B cell (primary cell): ENCODE measurements at regions not wholly inside any gene's neighbourhood (a gene's known extent, or its start where the extent isn't known, plus 50 kb on each side); places are given as distances from the start of the nearest gene placed in this dataset.

Experiments
- EZH2 ChIP-seq: IDR thresholded peaks from 2 replicates; pipeline ENCODE4 v1.6.1; 2012; ENCODE audit warnings: borderline replicate concordance, low read depth, mild to moderate bottlenecking, moderate library complexity, low read length; ENCODE audit not compliant: insufficient read depth, poor library complexity, severe bottlenecking
- TF ChIP-seq, protein P1 (sequence below): fragments of 200-600 bp; IDR thresholded peaks from one replicate; pipeline ENCODE4 v1.8.0; 2022; ENCODE audit warnings: antibody characterized with exemption, mild to moderate bottlenecking

DNA sequence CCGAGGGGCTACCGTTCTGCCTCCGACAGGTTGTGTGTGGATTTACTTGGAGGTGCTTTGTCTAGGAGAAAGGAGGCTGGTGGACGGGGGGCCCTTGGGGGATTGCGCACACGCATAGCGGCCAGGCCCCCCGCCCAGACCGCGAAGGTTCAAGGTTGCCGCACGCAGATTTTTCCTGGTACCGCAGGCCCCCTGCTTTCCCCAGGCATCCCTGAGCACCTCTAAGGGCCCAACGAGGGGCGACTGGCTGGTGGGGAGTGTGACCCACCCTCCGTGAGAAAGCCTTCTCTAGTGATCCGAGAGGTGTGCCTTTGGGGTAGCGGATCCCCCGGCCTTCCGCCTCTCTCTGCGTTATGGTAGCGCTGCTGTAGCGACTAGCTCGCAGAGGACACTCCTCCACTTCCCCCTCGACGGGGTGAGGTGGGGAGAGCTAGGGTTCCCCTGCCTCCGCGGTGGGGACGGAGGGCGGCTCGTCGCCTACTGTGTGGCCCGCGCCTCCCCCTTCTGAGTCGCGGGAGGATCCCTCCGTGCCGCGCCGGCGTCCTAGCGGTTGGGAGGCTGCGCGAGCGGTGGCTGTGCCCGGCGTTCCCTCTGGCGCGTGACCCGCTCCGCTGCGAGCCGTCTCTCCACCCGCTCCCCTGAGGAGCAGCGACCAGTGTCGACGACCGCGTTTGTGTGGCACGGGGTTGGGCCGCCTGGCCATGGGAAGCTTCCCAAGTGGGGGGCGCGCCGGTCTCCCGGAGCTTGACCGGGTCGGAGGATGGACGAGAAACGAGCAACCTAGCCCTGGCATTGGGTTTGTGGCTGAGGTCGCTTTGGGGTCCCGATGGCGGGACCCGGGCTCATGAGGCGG is 3900.0 kb upstream of the OR11H1 start:
- TF ChIP-seq, protein P1, sequence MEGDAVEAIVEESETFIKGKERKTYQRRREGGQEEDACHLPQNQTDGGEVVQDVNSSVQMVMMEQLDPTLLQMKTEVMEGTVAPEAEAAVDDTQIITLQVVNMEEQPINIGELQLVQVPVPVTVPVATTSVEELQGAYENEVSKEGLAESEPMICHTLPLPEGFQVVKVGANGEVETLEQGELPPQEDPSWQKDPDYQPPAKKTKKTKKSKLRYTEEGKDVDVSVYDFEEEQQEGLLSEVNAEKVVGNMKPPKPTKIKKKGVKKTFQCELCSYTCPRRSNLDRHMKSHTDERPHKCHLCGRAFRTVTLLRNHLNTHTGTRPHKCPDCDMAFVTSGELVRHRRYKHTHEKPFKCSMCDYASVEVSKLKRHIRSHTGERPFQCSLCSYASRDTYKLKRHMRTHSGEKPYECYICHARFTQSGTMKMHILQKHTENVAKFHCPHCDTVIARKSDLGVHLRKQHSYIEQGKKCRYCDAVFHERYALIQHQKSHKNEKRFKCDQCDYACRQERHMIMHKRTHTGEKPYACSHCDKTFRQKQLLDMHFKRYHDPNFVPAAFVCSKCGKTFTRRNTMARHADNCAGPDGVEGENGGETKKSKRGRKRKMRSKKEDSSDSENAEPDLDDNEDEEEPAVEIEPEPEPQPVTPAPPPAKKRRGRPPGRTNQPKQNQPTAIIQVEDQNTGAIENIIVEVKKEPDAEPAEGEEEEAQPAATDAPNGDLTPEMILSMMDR, result no peak
- no peak for TF ChIP-seq EZH2
